Fibroblast of lung (primary cell): ENCODE measurements at regions not wholly inside any gene's neighbourhood (a gene's known extent, or its start where the extent isn't known, plus 50 kb on each side); places are given as distances from the start of the nearest gene placed in this dataset.

Experiments
- CTCF ChIP-seq, 2 donors: IDR thresholded peaks in 1 of 2; conservative IDR thresholded peaks in 1 of 2; 1 replicate in 1 of 2; 2 replicates in 1 of 2; pipeline ENCODE4 v1.5.1; 2011 to 2012; ENCODE audit warnings: low read length in 2 of 2, control low read depth in 1 of 2, inconsistent platforms in 1 of 2, low read depth in 1 of 2, mild to moderate bottlenecking in 1 of 2
- EZH2 ChIP-seq: IDR thresholded peaks from 2 replicates; pipeline ENCODE4 v1.5.1; 2012; ENCODE audit warnings: low read length, control low read depth, mild to moderate bottlenecking; ENCODE audit errors: missing control alignments

GRCh38 chr4:187618701-187619281 is 376.8 kb upstream of the ZFP42 start:
- no peak for TF ChIP-seq CTCF (conservative IDR thresholded peaks at IDR 0.05 in 1 of 2, IDR thresholded peaks at IDR 0.05 in 1 of 2; ENCODE audit: low read depth in 1 of 2, low read length in 2 of 2)
- TF ChIP-seq EZH2 = no peak
